KMS-11 (cell line): ENCODE measurements at regions not wholly inside any gene's neighbourhood (a gene's known extent, or its start where the extent isn't known, plus 50 kb on each side); places are given as distances from the start of the nearest gene placed in this dataset.

ENCODE experiments used
- H2AFZ ChIP-seq: fragments of 200-600 bp; sonication (generic); 2 replicates; pipeline ENCODE4 v1.6.1; 2016; ENCODE audit warnings: antibody characterized with exemption, mixed run types, low read depth
- H3K27ac ChIP-seq: fragments of 200-600 bp; sonication (generic); 2 replicates; pipeline ENCODE4 v1.6.1; 2016; ENCODE audit warnings: mild to moderate bottlenecking, mixed run types
- H3K27me3 ChIP-seq: fragments of 200-600 bp; sonication (generic); 2 replicates; pipeline ENCODE4 v1.6.1; 2017; ENCODE audit warnings: mild to moderate bottlenecking, low read depth, mixed run types, moderate library complexity; ENCODE audit not compliant: insufficient read depth
- H3K36me3 ChIP-seq: fragments of 200-600 bp; sonication (generic); 2 replicates; pipeline ENCODE4 v1.6.1; 2017; ENCODE audit warnings: mild to moderate bottlenecking, mixed run types; ENCODE audit not compliant: insufficient read depth
- H3K4me1 ChIP-seq: fragments of 200-600 bp; sonication (generic); 2 replicates; pipeline ENCODE4 v1.6.1; 2016; ENCODE audit warnings: mild to moderate bottlenecking, low read depth, mixed run types; ENCODE audit not compliant: poor library complexity, severe bottlenecking
- H3K4me2 ChIP-seq: fragments of 200-600 bp; sonication (generic); 2 replicates; pipeline ENCODE4 v1.7.0; 2016; ENCODE audit warnings: mild to moderate bottlenecking, mixed run types
- H3K4me3 ChIP-seq: fragments of 200-600 bp; sonication (generic); IDR thresholded peaks from 2 replicates; pipeline ENCODE4 v1.6.1; 2017; ENCODE audit warnings: low read depth, low read length, mixed read lengths; ENCODE audit not compliant: insufficient read depth
- H3K79me2 ChIP-seq: fragments of 200-600 bp; sonication (generic); 2 replicates; pipeline ENCODE4 v1.6.1; 2016; ENCODE audit warnings: low read depth, mixed run types; ENCODE audit not compliant: insufficient read depth
- H3K9ac ChIP-seq: fragments of 200-600 bp; sonication (generic); 2 replicates; pipeline ENCODE4 v1.6.1; 2016; ENCODE audit warnings: mild to moderate bottlenecking, mixed run types
- H4K20me1 ChIP-seq: fragments of 200-600 bp; sonication (generic); 2 replicates; pipeline ENCODE4 v1.6.1; 2016; ENCODE audit warnings: mild to moderate bottlenecking, mixed run types; ENCODE audit not compliant: insufficient read depth
- TF ChIP-seq, protein P1 (sequence below): fragments of 200-600 bp; sonication (generic); conservative IDR thresholded peaks from 2 replicates; pipeline ENCODE4 v1.6.1; 2017; ENCODE audit warnings: low read depth, mild to moderate bottlenecking, antibody characterized with exemption, low read length, moderate library complexity, mixed read lengths

DNA sequence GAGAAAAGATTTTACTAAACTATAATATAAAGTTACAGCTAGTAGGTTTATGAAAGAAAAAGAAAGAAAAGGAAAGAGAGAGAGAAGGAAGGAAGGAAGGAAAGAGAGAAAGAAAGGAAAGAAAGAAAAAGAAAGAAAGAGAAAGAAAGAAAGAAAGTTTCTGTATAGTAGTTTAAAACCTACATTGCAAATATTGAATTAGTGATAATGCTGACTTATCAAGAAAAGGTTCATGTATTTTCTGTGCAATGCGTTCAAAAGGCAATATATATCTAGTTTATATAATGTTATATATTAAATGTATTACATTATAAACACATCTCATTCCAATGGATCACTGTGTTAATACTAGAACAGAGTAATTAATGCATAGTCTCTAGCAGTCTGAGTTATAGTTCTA lies 648.4 kb downstream of the ZBBX start:
- Histone ChIP-seq H3K4me3 (no peak overlapping the region), H3K9ac (no peak overlapping the region), H3K4me1 (peaks cover 2% of the 10 kb centered on the region), H3K79me2 (no peaks in the 10 kb centered on the region), H3K4me2 (no peak overlapping the region), H3K36me3 (no peaks in the 10 kb centered on the region), H2AFZ (no peak overlapping the region), H3K27ac (no peak overlapping the region), H3K27me3 (no peaks in the 10 kb centered on the region), H4K20me1 (no peaks in the 10 kb centered on the region)
- TF ChIP-seq, protein P1, sequence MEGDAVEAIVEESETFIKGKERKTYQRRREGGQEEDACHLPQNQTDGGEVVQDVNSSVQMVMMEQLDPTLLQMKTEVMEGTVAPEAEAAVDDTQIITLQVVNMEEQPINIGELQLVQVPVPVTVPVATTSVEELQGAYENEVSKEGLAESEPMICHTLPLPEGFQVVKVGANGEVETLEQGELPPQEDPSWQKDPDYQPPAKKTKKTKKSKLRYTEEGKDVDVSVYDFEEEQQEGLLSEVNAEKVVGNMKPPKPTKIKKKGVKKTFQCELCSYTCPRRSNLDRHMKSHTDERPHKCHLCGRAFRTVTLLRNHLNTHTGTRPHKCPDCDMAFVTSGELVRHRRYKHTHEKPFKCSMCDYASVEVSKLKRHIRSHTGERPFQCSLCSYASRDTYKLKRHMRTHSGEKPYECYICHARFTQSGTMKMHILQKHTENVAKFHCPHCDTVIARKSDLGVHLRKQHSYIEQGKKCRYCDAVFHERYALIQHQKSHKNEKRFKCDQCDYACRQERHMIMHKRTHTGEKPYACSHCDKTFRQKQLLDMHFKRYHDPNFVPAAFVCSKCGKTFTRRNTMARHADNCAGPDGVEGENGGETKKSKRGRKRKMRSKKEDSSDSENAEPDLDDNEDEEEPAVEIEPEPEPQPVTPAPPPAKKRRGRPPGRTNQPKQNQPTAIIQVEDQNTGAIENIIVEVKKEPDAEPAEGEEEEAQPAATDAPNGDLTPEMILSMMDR, result no peak

DNA sequence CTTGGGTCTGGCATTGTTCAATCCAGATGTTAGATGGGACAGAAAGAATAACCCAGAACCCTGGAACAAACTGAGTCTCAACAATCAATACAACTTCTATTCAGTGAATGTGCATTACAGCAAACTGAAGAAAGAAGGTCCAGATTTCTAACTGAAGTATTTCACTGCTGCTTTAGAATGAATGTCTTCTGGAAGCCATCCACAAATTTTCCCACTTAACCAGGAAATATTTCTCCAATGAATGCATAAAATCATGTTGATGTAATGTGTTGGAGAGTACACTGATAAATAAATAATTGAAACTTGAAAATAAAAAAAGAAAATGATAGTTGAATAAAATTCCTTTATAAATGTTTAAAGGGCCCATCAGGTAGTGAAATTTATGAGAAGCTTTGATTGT lies 658.6 kb downstream of the ZBBX start:
- Histone ChIP-seq H3K36me3 (no peaks in the 10 kb centered on the region), H3K4me2 (no peak overlapping the region), H3K27me3 (no peaks in the 10 kb centered on the region), H3K9ac (no peak overlapping the region), H3K27ac (no peak overlapping the region), H3K4me1 (peaks cover 16% of the 10 kb centered on the region), H2AFZ (no peak overlapping the region), H4K20me1 (no peaks in the 10 kb centered on the region), H3K4me3 (no peak overlapping the region), H3K79me2 (no peaks in the 10 kb centered on the region)
- TF ChIP-seq, protein P1, result no peak

DNA sequence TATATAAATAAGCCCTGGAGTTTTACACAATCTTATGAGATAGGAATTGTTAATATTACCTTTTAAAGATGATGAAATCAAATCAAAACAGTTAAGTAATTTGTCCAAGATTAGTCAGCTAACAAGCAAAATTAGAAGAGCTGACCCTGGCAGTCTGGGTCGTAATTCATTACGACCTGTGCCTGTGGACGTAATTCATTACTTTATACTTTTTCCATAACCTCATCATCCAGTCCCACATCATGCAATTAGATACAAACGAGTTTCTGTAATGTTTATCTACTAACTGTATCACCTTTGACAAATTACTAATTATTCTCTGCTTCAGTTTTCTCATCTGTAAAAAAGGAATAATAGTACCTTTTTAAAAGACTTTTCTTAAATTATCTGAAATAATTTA lies 665.9 kb downstream of the ZBBX start:
- H3K4me3 ChIP-seq, result no peak overlapping the region
- TF ChIP-seq, protein P1, result no peak

DNA sequence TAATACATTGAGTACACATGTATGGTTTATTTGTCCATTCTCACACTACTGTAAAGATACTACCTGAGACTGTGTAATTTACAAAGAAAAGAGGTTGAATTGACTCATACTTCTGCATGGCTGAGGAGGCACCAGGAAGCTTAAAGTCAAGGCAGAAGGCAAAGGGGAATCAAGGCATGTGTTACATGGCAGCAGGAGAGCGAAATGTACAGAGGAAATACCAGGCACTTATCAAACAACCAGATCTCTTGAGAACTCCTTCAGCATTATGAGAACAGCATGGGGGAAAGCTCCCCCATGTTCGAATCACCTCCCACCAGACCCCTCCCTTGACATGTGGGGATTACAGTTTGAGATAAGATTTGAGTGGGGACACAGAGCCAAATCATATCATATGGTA lies 666.3 kb downstream of the ZBBX start:
- H4K20me1 ChIP-seq, result no peaks in the 10 kb centered on the region
- no peak overlapping the region for H3K4me3 ChIP-seq
- no peak overlapping the region for H3K4me2 ChIP-seq
- H3K79me2 ChIP-seq, result no peaks in the 10 kb centered on the region
- TF ChIP-seq, protein P1, result no peak
- H3K36me3 ChIP-seq, result no peaks in the 10 kb centered on the region
- H2AFZ ChIP-seq, result no peak overlapping the region
- no peak overlapping the region for H3K27ac ChIP-seq
- H3K27me3 ChIP-seq, result no peaks in the 10 kb centered on the region
- no peaks in the 10 kb centered on the region for H3K4me1 ChIP-seq
- H3K9ac ChIP-seq, result no peak overlapping the region

More for the DNA sequence above, 665.9 kb downstream of the ZBBX start:
- no peaks in the 10 kb centered on the region for H3K79me2 ChIP-seq
- no peaks in the 10 kb centered on the region for H4K20me1 ChIP-seq
- no peak overlapping the region for H3K4me2 ChIP-seq
- H3K9ac ChIP-seq, result no peak overlapping the region
- H2AFZ ChIP-seq, result no peak overlapping the region
- H3K27ac ChIP-seq, result no peak overlapping the region
- no peaks in the 10 kb centered on the region for H3K36me3 ChIP-seq
- no peaks in the 10 kb centered on the region for H3K27me3 ChIP-seq
- no peaks in the 10 kb centered on the region for H3K4me1 ChIP-seq

DNA sequence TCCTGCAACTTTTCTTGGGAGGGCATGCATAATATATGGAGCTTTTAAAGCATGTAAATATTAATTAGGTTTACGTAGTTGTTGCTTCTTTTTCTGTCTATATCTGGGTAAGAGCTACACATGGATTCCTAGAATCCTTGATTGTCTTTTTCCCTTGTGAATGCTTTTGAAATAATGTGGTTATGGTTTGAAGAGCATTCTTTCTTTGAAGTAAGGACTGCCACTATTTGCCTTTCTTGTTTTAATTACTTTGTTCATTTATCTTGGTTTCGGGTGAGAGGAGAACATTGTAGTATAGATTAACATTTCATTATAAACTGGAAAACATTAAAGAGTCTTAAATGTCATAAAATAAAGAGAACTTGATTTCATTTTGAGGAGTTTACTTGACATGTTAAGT lies 674.0 kb downstream of the ZBBX start:
- Histone ChIP-seq H3K27ac (no peak overlapping the region), H3K4me2 (no peak overlapping the region), H3K36me3 (no peaks in the 10 kb centered on the region), H3K4me1 (no peaks in the 10 kb centered on the region), H3K9ac (no peak overlapping the region), H3K79me2 (no peaks in the 10 kb centered on the region), H3K4me3 (no peak overlapping the region), H2AFZ (no peak overlapping the region), H4K20me1 (no peaks in the 10 kb centered on the region), H3K27me3 (no peaks in the 10 kb centered on the region)
- TF ChIP-seq, protein P1, result no peak
